ENCODE measurements at regions not wholly inside any gene's neighbourhood (a gene's known extent, or its start where the extent isn't known, plus 50 kb on each side); places are given as distances from the start of the nearest gene placed in this dataset.

DNA sequence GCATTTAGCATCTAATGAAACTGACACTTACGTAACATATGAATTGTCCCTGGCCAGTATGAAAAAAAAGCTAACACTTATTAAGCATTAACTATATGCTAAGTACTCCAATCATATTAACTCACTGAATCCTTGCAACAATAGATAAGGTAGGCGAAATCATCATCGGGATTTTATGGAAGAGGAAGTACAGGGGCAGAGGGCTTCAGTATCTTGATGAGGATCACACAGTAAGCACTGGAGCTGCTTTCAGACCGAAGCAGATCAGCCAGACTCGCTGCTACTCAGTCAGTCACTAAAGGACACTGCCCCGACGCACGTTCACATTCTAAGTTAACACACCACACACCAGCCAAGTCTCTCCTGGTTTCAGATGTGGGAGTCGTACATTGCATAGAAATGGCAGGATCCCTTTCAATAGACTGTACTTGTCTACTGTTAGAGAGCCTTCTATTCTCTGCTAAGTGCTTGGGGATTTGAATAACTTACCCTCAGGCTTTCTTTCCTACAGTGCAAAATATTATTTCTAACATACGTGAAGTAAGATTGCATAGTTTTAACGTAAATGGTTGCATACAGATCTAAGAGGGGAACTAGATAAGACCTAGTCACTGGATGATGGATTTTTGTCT lies 540.2 kb upstream of the TENM3 start:
- TF ChIP-seq TCF7L2 (IDR thresholded peaks at IDR 0.05; ENCODE audit: borderline replicate concordance, extremely low read depth, insufficient read depth, insufficient read length) = no peak
- TF ChIP-seq CTCF (IDR thresholded peaks at IDR 0.05 in 2 of 3, conservative IDR thresholded peaks at IDR 0.05 in 1 of 3; ENCODE audit: borderline replicate concordance in 1 of 3, insufficient read depth in 1 of 3, low read depth in 2 of 3, low read length in 2 of 3) = no peak
- no peak for TF ChIP-seq SP1 (IDR thresholded peaks at IDR 0.05; ENCODE audit: low read depth)
- TF ChIP-seq JUND (IDR thresholded peaks at IDR 0.05) = no peak
- no peak for TF ChIP-seq YY1 (IDR thresholded peaks at IDR 0.05; ENCODE audit: extremely low read depth, insufficient replicate concordance, low read depth, low read length)
- no peak for TF ChIP-seq POLR2A (IDR thresholded peaks at IDR 0.05; ENCODE audit: borderline replicate concordance, extremely low read depth, insufficient read depth, insufficient read length)
- no peak for TF ChIP-seq ZNF274 (IDR thresholded peaks at IDR 0.05; ENCODE audit: low read depth, low read length)
- no peak for TF ChIP-seq EZH2phosphoT487 (IDR thresholded peaks at IDR 0.05; ENCODE audit: borderline replicate concordance)
- TF ChIP-seq SIN3A (IDR thresholded peaks at IDR 0.05; ENCODE audit: low read depth) = no peak
- no peak for TF ChIP-seq ZFX (IDR thresholded peaks at IDR 0.05)

Data from HCT116 (cell line).